IMR-90 (cell line): ENCODE measurements at regions not wholly inside any gene's neighbourhood (a gene's known extent, or its start where the extent isn't known, plus 50 kb on each side); places are given as distances from the start of the nearest gene placed in this dataset.

Experiments
- CEBPB ChIP-seq: IDR thresholded peaks from 2 replicates; pipeline ENCODE4 v1.6.1; 2012; ENCODE audit warnings: low read depth, low read length, improper control_type of control experiment
- CTCF ChIP-seq: conservative IDR thresholded peaks from 2 replicates; pipeline ENCODE4 v1.5.1; 2012; ENCODE audit warnings: mild to moderate bottlenecking, low read depth, low read length, improper control_type of control experiment
- ELK1 ChIP-seq: fragments of 150-350 bp; IDR thresholded peaks from 2 replicates; pipeline ENCODE4 v1.6.1; 2016; ENCODE audit warnings: low read depth, mild to moderate bottlenecking, low read length, moderate library complexity, borderline replicate concordance
- MAFK ChIP-seq: IDR thresholded peaks from 2 replicates; pipeline ENCODE4 v1.6.1; 2012; ENCODE audit warnings: low read depth, low read length, improper control_type of control experiment
- POLR2A ChIP-seq: IDR thresholded peaks from 2 replicates; pipeline ENCODE4 v1.6.1; 2012; ENCODE audit warnings: mild to moderate bottlenecking, low read depth, low read length
- RAD21 ChIP-seq: IDR thresholded peaks from 2 replicates; pipeline ENCODE4 v1.6.1; 2012; ENCODE audit warnings: low read length, improper control_type of control experiment
- RCOR1 ChIP-seq: IDR thresholded peaks from 2 replicates; pipeline ENCODE4 v1.6.1; 2012; ENCODE audit warnings: mild to moderate bottlenecking, low read length, improper control_type of control experiment; ENCODE audit not compliant: insufficient replicate concordance
- RFX5 ChIP-seq: IDR thresholded peaks from 2 replicates; pipeline ENCODE4 v1.8.0; 2012; ENCODE audit warnings: low read depth, mild to moderate bottlenecking, low read length, moderate library complexity
- USF2 ChIP-seq: fragments of 150-350 bp; IDR thresholded peaks from 2 replicates; pipeline ENCODE4 v1.6.1; 2017; ENCODE audit warnings: mild to moderate bottlenecking, antibody characterized with exemption, low read length, low read depth

- no peak for TF ChIP-seq ELK1
- TF ChIP-seq CTCF: no peak
- TF ChIP-seq RFX5: no peak
- no peak for TF ChIP-seq MAFK
- no peak for TF ChIP-seq RAD21
- TF ChIP-seq USF2: no peak
- TF ChIP-seq RCOR1: no peak
- no peak for TF ChIP-seq POLR2A
- no peak for TF ChIP-seq CEBPB
Measured at GRCh38 chr2:82665691-82666090, 1793.4 kb downstream of the SUCLG1 start.
